Skin of body (tissue), 1 donor: ENCODE measurements at regions not wholly inside any gene's neighbourhood (a gene's known extent, or its start where the extent isn't known, plus 50 kb on each side); places are given as distances from the start of the nearest gene placed in this dataset.

Source experiments
- DNase-seq: peaks from one replicate; lab custom pipeline; 2025; lab: John Stamatoyannopoulos, UW

DNA sequence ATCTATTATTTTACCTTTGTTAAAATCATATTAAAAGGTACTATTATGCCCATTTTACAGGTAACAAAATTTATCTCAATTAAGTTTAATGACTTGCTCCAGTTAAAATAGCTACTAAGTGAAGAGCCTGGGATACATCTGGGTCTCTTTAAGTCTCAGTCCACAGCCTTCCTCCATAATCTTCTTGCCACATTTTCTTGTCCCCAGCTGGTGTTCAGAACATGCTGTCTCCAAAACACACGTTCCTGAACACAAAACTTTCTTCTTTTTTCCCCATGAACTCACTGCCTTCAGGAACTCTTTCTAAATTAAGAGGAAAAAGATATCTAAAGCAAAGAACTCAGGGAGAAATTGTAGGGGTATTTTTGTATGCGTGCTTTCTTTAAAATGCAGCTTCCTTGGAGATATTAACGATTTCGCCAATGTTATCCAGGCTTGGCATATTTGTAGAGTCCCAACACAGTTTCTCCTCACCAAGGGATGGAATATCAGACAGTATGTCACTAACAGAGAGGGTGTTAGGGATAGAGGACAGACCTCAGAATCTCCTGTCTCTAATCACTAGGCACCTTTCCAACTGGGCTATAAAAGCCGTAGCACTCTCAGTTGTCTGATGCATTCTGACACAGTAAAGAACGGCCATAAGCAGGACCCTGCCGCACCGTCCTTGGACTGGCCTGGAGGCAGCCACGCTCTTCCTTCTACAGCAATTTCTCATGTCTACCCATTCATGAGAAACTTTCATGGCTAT, 232.8 kb upstream of the BLID start:
- no peak for DNase-seq

DNA sequence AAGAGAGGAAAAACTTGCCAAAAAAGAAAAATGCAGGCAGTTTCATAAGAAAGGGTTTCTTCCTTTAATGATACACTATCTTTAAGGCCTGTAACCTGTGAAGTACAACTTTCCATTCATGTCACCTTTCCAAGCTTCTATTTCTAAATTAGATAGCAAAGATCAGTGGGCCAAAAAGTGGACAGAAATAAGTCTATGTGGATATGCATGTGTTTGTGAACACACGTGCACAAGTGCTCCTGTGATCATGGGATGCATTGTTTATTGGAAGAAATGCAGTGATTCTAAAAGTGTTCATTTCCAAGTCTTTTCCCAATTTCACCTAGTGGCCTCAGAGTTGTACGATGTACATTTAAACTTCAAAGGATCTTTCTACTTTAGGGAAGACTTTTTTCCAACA, 230.0 kb upstream of the BLID start:
- no peak for DNase-seq

DNA sequence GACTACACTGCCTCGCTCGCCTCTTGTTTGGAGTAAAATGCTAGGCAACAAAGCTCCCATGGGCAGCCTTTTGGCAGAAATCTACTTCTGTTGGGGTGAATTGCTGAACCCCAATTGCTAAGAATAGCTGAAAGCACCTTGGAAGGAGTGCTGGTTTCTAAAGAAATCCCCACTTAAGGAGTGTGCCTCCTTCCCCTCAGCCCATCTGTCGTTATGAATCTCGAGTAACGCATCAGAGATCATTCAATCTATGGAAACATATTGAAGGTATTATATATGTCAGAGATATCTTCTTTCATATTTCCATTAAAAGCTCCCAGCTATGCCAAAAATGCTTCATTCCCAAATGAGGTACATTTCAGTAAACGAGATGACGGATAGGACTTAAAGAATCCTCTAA, 229.6 kb upstream of the BLID start:
- DNase-seq, result peak; percentile 82

DNA sequence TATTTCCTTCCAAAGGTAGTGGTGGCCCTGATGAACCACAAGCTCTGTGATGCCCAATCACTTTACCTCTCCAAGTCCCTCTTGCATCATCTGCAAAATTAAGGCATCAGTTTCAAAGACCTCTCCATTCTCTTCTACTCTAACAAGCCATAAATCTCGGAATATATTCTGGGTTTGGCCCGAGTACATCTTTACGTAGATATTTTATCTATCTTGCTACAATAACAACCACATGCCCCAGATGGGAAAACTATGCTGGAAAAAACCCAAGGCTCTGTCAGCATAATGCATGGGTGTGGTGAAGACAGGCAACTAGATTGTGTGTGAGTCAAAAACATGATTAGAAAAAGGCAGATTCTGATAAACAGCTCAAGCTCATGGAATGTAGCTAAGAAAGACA, 228.2 kb upstream of the BLID start:
- DNase-seq, result peak; percentile 95

DNA sequence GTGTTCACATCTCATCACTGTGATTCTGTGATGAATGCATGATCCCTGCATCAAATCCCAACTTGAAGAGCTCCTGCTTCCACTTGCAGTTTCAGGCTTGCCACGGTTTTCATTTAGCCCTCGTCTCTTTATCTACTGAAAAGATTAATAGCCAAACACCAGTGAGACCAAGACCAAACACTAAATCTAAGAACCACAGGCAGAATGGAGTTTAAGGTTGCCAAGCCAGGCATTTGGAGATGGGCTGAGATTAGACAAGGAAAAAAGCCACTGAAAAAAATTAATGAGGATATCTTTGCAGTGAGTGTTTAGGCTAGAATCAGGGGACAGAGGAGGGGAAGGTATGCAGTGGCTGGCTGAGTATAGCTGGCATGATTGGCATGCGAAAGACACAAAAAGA, 227.2 kb upstream of the BLID start:
- DNase-seq, result no peak

DNA sequence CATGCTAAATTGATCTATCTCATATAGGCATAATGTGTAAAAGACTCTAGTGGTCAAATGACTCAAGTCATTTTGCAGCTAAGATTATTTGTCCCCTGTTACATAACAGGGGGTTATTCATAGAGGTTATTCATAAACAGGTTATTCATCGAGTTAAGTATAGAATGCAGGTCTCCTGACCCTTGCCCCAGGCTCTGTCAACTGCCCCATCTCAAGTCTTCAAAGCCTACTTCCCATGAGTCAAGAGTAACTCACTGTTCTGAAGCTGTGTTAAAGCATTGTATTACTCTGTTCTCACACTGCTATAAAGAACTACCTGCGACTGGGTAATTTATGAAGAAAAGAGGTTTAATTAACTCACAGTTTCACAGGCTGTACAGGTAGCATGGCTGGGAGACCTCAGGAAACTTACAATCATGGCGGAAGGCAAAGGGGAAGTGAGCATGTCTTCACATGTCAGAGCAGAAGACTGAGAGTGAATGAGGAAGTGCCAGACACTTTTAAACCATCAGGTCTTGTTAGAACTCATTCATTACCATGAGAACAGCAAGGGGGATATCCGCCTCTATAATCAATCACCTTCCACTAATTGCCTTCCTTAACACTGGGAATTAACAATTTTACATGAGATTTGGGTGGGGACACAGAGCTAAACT, 226.2 kb upstream of the BLID start:
- no peak for DNase-seq

DNA sequence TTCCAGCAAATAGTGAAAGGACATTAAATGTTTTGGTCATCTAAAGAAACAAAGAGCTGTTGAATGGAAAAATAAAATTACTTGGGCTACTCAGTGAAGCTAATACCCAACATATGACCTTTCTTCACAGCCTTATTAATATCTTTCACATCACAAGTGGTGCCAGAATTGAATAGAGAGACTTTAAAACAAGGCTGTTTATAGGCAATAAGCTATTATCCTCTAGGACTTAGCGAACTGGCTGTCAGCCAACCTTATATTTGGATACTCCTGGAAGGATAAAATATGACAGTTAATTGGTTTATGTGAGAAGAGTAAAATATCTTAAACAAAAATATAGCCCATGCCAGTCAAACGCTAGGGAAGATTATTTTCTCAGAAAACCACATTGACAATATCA, 225.5 kb upstream of the BLID start:
- no peak for DNase-seq

DNA sequence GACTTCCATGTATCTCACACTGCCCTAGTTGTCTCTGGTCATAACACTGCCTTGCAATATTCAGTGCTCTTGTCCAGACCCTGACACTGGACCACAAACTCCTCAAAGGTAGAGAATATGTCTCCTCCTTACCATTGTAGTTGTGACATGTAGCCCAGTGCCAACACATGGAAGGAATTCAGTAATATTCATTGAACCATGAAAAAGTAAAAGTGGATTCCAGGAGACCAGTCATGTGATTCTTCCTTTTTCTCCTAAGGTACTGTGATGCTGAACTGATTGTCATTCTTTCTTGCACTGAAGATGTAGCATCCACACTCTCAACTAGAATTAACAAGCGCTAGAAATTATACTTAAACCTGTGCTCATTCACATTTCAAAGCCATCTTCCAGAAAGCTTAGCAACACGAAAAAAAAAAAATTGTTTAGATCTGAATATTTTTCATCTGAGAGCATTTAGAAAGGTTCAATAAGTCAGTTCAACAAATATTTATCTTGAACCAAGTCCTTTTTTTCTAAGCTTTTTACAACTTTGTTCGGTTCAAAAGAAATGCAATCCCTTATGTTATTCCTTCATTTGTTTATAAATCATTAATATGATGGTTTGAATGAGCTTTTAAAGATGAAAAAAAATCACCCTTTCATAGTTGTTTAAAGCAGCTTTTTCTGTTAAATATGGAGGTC, 224.7 kb upstream of the BLID start:
- DNase-seq, result no peak

DNA sequence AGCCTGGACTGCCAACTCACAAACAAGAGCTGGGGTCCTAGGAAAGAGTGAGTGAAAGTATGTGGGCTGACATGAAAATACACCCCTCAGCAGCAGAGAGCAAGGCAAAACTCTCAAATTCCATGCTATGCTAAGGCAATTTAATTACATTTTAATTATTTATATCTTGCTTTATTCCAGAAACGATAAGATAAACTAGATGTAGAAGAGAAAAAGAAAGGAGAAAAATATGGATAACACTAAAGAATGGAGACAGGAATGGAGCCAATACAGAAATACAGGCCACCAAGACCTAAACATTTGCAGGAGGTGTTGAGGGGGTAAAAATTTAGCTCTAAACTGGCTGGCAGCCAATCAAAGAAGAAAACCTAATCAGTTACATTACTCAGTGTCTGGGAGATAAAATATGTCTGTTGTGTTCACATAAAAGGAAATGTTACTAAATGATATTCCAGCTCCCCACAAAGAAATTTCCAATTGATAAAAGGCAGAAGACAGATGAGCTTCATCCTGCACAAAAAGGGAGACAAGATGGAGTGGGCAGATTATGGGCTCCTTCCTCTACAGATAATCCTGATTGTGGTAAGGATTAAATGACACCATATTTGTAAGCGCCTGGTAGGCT, 223.5 kb upstream of the BLID start:
- no peak for DNase-seq

DNA sequence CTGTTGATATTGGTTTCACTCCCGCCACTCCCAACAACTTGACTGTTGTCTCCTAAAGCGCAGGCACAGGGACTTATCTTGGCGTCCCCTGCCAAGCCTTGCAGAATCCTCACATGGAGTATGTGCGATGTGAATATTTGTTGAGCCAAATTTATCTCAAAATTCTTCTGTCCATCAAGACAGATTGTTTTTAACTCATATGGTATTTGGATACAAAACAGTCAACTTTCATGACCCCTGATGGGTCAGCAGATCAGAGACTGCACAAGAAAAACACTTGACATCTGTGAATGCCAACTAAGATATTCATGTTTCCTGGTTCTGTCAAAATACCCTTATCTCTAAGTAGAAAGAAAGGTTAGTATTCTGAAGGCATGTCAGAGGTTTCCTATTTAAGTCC, 221.7 kb upstream of the BLID start:
- DNase-seq, result no peak

DNA sequence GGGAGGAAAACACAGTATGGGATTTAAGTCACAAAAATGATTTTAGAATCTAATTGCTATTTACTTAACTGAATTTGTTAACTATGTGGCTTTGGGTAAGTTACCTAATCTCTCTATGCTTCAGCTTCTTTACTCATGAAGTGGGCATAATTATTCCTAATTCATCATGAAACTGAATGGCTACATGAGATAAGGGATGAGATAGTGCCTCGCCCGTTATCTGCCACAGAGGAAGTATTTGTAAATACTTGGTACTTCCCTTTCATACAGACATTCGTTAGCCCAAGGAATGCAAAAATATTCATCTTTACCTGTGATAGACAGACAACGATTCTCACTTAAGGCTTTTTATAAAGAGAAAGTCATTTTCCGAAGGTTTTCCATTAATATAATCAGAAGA, 221.2 kb upstream of the BLID start:
- no peak for DNase-seq

DNA sequence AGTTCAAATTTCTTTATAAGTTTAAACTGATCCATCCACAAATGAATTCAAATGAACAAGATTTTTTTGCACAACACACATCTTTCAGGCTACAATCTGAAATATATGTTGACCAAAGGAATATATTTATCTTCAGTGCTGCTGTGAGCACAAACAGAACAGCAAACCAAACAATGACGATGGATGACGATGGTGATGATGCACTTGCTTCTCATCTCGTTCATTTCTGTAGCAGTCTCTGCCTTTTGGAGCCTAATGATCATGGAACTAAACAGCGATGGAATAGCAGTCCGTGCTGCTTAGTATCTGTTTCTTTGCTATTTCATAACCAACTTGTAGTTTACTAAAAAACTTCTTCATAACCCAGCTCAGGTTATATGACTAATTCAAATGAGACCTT, 220.7 kb upstream of the BLID start:
- DNase-seq, result no peak

DNA sequence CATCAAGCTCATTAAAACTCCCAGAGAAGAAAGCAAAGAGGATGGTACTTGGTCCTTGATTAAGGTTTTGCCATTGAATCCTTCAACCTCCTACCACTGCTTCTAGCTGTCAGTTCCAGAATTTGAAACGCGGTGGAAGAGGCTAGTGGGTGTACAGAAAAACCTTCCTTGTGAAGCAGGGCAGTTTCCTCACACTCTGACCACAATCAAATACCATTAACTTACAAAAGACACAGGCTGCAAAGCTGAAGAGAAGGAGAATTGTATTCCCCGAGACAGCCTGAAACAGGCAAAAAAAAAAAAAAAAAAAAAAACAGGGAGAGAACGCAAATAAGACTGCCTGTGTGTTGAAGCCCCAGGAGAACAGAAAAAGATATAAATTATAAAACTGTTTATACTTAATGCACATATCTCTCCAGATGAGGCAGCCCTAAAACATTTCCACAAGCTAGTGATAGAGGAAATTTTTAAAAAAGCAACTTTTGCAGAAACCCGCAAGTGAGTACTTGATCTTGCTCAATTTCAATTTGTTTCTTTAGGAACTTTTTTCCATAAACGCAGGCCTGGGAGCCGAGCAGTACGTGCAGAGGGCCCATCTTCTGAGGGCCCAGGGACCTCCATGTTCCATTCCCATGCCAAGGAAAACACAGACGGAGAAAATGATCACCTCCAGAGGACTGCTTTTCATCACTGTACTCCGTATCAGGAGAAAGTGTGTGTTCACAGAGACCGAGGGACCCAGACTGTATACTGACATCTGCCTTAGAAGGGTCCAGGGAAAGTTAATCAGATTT, 218.7 kb upstream of the BLID start:
- DNase-seq, result no peak

DNA sequence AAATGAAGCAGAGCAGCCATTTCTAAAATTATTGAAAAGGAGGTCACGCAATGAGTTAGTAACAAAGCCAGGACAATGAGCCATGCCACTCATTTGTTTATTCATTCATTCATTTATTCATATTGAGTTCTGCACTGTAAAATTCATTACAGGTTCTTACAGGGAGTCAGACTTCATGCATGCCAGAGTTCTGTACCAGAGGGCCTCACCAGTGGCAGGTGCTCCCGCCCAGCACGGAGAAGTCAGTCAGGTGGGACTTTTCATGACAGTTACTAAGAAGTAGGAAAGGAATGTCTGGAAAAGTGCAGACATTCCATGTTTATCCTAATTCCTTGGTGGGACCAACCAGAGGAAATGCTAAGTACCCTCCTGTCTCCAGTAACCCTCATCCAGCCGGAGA, 217.5 kb upstream of the BLID start:
- DNase-seq, result no peak

DNA sequence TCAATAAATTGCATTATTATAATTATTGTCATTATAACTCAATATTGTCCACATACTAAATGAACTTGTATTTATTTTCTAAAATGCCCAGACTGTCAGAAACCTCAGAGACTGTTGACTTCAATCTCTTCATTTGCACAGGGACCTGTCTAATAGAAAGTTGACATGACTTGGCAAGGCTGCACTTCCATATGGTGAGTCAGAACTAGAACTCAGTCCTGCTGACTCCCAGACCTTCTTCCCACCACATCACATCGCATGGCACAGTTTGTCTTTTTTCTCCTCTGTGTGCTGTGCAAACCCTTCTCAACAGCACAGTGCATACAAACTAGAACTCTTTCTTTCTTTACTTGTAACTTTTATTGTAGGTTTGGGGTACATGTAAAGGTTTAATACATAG, 215.1 kb upstream of the BLID start:
- DNase-seq, result no peak

DNA sequence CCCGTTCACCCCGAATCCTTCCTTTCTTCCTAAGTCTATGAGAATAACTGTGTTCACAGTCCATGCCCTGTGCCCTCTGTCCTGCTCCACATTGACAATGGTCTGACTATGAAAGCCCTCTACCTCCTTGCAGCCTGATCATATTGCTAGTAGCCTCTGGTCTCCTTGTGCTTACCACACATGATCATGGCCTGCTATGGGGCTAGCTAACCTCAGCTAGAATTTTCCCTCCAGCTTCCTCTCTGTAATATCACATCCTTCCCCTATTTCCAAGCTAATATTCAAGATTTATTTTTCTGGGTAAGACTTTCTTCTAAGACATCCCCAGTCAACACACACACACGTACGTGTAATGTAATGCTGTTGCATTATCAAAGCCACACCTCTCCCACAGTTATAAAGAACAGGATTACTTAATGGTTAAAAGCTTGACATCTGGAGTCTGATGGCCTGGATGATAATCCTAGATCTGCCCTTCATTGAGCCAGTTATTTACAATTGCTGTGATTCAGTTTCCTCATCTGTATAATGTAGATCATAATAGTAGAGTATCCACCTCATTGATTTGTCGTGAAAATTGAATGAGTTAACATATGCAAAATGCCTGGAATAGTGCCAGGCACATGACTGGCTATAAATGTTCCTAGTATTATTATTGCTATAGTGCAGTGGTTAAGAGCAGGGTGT, 214.4 kb upstream of the BLID start:
- peak; percentile 23 for DNase-seq

DNA sequence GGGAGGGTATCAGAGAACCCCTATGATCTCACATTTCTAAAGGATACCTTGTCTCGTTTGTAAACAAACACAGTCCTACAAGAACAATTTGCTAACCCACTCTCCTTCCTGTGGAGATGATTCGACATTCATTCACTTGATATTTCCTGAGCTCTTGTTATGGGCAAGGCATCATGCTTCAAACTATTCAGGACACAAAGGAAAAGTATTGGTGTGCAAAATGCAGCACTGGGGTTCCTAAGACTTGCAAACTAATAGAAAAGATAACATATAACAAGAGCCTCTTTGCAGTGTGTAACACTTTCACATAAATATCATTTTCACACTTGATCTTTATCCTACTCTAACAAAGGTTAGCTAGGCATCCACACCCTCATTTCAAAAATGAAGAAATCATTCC, 211.5 kb upstream of the BLID start:
- DNase-seq, result no peak

DNA sequence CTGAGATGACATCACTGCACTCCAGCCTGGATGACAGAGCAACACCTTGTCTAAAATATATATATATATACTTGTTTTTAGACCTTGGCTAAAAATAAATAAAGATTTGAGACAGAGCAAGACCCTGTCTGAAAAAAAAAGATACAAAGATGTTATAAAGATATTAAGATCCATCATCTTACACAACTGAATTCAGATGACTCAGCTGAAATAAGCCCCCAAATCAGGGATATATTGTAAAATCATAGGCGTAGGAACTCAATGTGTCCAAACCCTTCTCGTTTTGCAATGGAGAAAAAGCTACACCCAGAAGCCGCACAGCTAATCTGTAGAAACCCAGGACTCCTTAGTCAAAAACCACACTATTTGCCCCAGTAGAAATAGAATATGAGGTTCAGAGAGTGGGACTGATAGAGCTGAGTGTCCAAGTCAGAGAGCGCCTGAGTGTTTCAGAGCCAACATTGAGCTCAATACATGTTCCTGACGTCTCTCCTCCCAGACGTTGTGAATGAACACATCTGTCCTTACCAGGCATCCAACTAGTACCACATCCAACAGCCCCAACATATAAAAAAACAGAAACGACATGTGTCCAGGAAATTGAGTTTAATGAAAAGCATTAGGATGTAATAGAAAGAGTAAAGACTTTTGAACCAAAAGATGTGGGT, 207.9 kb upstream of the BLID start:
- peak; percentile 7 for DNase-seq

DNA sequence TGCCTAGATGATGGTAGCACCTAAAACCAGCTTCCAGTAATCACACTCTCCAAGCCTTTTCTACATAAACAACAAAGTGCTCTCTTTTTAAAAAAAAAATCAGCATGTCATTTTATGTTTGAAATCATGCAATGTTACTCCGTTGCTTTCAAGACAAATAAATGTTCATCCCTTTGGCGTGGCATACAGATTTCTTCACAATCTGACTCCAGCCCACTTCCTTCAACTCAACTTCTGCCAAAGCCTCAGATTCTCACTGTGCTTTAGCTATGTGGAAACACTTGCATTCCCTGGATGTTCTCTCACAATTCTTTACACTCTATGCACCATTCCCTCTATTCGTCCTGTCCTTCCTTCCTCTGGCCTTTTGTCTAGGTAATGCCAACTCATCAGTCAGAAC, 206.3 kb upstream of the BLID start:
- DNase-seq, result peak; percentile 84

DNA sequence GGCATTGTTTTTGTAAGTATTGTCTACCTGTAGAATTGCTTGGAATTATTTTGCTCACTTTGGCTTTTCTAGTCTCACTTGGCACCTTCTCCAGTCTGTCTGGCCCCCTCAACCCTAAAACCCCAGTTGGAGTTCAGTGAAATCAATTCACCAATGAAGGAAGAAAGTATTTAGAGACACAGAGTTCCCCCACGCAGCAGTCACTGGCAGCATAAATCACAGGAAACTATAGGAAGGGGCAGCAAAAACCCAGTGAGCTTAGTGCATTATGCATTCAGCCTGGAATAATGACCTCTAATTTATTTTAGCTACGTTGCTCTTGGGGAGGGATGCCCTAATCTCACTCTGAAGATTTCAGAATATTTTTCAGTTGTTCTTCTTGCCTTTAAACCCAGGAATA, 204.7 kb upstream of the BLID start:
- no peak for DNase-seq
